ENCODE measurements at regions not wholly inside any gene's neighbourhood (a gene's known extent, or its start where the extent isn't known, plus 50 kb on each side); places are given as distances from the start of the nearest gene placed in this dataset.

DNA sequence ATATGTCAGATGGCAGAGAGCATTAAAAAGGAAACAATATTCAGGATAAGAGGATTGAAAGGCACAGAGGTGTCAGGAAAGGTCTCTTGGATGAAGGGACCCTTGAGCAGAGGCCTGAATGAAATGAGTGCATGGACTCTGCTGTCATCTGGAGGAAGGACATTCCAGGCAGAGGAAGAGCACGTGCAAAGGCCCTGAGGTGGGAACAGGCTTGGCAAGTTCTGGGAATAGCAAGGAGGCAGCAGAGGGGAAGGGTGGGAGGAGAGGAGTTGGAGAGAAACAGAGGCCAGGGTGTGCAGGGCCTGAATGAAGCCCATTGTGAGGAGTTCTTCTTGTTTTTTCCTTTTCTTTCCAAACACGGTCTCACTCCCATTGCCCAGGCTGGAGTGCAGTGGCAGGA, 59.0 kb upstream of the RUNX3 start:
- TF ChIP-seq, protein P1, sequence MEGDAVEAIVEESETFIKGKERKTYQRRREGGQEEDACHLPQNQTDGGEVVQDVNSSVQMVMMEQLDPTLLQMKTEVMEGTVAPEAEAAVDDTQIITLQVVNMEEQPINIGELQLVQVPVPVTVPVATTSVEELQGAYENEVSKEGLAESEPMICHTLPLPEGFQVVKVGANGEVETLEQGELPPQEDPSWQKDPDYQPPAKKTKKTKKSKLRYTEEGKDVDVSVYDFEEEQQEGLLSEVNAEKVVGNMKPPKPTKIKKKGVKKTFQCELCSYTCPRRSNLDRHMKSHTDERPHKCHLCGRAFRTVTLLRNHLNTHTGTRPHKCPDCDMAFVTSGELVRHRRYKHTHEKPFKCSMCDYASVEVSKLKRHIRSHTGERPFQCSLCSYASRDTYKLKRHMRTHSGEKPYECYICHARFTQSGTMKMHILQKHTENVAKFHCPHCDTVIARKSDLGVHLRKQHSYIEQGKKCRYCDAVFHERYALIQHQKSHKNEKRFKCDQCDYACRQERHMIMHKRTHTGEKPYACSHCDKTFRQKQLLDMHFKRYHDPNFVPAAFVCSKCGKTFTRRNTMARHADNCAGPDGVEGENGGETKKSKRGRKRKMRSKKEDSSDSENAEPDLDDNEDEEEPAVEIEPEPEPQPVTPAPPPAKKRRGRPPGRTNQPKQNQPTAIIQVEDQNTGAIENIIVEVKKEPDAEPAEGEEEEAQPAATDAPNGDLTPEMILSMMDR (IDR thresholded peaks at IDR 0.05; ENCODE audit: low read depth, low read length, missing control alignments): no peak
- no peak for DNase-seq (ENCODE audit: low read depth)
- in situ Hi-C loops (cut with HindIII; ENCODE audit: low sequenced_read_pairs): loop anchor here (5.0 to 10.0 kb wide), 2 partner anchors 33 to 56 kb away; no protein-coding TSS in a partner anchor
- H3K4me3 ChIP-seq (ENCODE audit: low read depth, low read length): no peak overlapping the region

DNA sequence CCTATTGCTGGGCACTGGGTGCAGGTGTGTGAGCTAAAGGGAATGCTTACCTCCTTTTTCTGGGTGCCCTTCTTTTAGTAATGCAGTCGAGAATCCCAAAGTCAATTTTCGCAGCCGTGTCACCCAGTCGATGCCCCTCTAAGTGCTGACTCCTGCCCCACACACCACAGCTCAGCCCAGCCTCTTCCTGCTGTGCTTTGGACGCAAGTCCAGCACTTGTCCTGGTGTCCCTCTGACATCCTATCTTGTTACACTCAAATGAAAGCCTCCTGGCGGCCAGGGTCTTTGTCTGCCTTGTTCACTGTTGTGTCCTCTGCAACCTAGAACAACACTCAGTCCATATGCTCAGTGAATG, 58.5 kb upstream of the RUNX3 start:
- H3K4me3 ChIP-seq (ENCODE audit: low read depth, low read length): no peak overlapping the region
- in situ Hi-C loops (cut with HindIII; ENCODE audit: low sequenced_read_pairs): loop anchor here (5.0 to 10.0 kb wide), 2 partner anchors 34 to 56 kb away; no protein-coding TSS in a partner anchor
- DNase-seq (ENCODE audit: low read depth): no peak
- TF ChIP-seq, protein P1 (IDR thresholded peaks at IDR 0.05; ENCODE audit: low read depth, low read length, missing control alignments): no peak

DNA sequence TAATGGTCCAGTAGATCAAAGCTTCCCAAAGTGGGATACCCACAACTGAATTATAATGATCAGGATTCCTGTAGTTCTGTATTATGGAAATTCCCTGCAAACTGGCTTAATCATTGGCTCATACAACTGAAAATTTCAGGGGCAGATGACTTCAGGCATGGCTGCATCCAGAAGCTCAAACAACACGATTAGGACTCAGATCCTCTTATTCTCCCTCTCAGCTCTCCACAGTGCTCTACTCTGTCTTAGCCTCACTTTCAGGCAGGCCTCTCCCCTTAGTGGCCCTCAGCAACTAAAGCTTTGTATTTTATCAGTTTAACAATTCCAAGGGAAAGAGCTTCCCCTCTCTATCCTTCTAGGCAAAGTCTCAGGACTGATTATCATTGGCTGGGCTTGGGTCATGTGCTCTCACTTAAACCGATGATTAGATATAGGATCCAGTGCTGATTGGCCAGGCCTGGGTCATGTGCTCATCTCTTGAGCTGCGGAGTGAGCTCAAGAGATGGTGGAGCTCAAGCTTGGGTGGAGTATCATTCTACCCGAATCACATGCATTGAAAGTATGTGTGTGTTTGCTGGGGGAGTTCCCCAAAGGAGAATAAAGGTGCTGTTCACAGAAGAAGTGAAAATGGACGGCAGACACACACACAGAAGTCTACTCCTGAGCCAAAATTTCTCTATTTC, 57.9 kb upstream of the RUNX3 start:
- DNase-seq (ENCODE audit: low read depth): no peak
- in situ Hi-C loops (cut with HindIII; ENCODE audit: low sequenced_read_pairs): loop anchor here (5.0 to 10.0 kb wide), 2 partner anchors 34 to 57 kb away; no protein-coding TSS in a partner anchor
- TF ChIP-seq, protein P1 (IDR thresholded peaks at IDR 0.05; ENCODE audit: low read depth, low read length, missing control alignments): no peak
- H3K4me3 ChIP-seq (ENCODE audit: low read depth, low read length): no peak overlapping the region

DNA sequence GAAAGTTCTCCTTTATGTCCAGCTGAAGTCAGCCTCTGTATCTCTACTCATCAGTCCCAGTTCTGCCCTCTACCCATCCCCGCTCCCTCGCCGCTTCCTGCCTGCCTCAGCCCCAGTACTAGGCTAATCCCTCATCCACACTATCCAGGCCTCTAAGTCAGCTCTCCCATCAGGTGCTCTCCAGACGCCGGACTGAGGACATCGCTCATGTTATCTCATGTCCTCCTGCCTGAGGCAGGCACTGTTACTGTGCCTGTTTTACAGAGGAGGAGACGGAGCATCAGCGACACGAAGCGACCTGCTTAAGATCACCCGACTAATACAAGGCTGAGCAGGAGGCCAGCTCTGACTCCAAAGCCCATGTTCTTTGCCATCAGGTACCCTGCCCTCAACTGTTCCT, 57.3 kb upstream of the RUNX3 start:
- TF ChIP-seq, protein P1 (IDR thresholded peaks at IDR 0.05; ENCODE audit: low read depth, low read length, missing control alignments): no peak
- no peak for DNase-seq (ENCODE audit: low read depth)
- no peak overlapping the region for H3K4me3 ChIP-seq (ENCODE audit: low read depth, low read length)
- in situ Hi-C loops (cut with HindIII; ENCODE audit: low sequenced_read_pairs): loop anchor here (5.0 to 10.0 kb wide), 2 partner anchors 35 to 57 kb away; no protein-coding TSS in a partner anchor

DNA sequence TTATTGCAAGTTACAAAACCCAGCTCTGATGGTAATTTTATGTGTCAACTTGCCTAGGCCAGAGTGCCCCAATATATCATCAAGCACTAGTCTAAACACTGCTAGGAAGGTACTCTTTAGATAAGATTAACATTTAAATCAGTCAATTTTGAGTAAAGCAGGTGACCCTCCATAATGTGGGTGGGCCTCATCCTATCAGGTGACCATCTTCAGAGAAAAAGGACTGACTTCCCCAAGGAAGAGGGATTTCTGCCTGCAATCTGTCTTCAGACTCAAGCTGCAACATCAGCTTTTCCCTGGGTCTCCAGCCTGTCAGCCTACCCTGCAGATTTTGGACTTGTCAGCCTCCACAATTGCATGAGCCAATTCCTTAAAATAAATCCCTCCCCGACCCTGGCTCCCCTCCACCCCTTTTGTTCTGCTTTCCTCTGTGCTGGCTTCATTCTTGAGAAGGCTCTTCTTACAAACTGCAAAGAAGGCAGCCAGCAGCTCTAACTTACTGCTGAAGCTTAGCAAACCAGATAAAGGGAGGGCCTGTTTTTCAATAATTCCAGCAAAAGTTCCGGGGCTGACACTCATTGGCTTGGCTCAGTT, 56.4 kb upstream of the RUNX3 start:
- no peak overlapping the region for H3K4me3 ChIP-seq (ENCODE audit: low read depth, low read length)
- DNase-seq (ENCODE audit: low read depth): no peak
- in situ Hi-C loops (cut with HindIII; ENCODE audit: low sequenced_read_pairs): loop anchor here (5.0 to 10.0 kb wide), 2 partner anchors 36 to 58 kb away; no protein-coding TSS in a partner anchor
- TF ChIP-seq, protein P1 (IDR thresholded peaks at IDR 0.05; ENCODE audit: low read depth, low read length, missing control alignments): no peak

DNA sequence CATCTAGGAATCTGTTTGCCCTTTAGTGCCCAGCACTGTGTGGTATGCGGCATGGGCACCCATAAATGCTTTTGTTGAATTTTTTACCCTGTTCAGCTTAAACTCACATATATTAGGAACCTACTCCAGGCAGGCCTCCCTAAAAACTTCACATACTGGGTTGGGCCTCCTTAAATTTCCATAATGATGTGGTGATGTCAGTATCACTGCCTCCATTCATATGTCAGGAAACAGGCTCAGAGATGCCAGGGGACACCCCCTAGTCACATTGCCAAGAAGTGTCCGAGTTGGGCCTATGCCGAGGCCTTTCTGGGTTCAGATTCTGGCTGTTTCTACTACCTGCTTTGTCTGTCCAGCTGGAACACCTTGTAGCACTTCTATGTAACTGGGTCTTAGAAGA, 55.7 kb upstream of the RUNX3 start:
- in situ Hi-C loops (cut with HindIII; ENCODE audit: low sequenced_read_pairs): loop anchor here (5.0 to 10.0 kb wide), 2 partner anchors 37 to 59 kb away; no protein-coding TSS in a partner anchor
- no peak for DNase-seq (ENCODE audit: low read depth)
- no peak overlapping the region for H3K4me3 ChIP-seq (ENCODE audit: low read depth, low read length)
- TF ChIP-seq, protein P1 (IDR thresholded peaks at IDR 0.05; ENCODE audit: low read depth, low read length, missing control alignments): no peak
